ENCODE measurements at regions not wholly inside any gene's neighbourhood (a gene's known extent, or its start where the extent isn't known, plus 50 kb on each side); places are given as distances from the start of the nearest gene placed in this dataset.
"Not testable (repeated sequence)": the region's sequence is repeated elsewhere in the genome, so short reads cannot be mapped to it uniquely, and the experiment has no call there.

- Mint-ChIP-seq H3K4me3 (ENCODE audit: unreplicated experiment) (no peak overlapping the region), H3K9me3 (ENCODE audit: unreplicated experiment) (no peaks in the 10 kb centered on the region), H3K36me3 (ENCODE audit: low read depth, unreplicated experiment) (no peaks in the 10 kb centered on the region), H3K27me3 (ENCODE audit: low read depth, unreplicated experiment) (no peaks in the 10 kb centered on the region), H3K4me1 (ENCODE audit: low read depth, unreplicated experiment) (no peaks in the 10 kb centered on the region), H3K27ac (ENCODE audit: unreplicated experiment) (no peak overlapping the region)
- H3K4me3 ChIP-seq (ENCODE audit: insufficient read depth, low read depth, low read length): no peak overlapping the region
- H3K36me3 ChIP-seq (ENCODE audit: insufficient read depth, low read length): no peaks in the 10 kb centered on the region
- no peaks in the 10 kb centered on the region for H3K4me1 ChIP-seq (ENCODE audit: insufficient read depth, low read length)
- DNase-seq (ENCODE audit: low read depth) (no peak), FAIRE-seq (no peak)
- H2AFZ ChIP-seq (ENCODE audit: low read depth, low read length): no peak overlapping the region
- no peak overlapping the region for H3K27ac ChIP-seq (ENCODE audit: low read depth, low read length)
- no peaks in the 10 kb centered on the region for H3K79me2 ChIP-seq (ENCODE audit: insufficient read depth, low read length)
- no peaks in the 10 kb centered on the region for H3K27me3 ChIP-seq (ENCODE audit: insufficient read depth, low read length)
- no peak overlapping the region for H3K9ac ChIP-seq (ENCODE audit: low read length)
- no peak overlapping the region for H3K4me2 ChIP-seq (ENCODE audit: low read length)
- no peak for TF ChIP-seq CTCF (IDR thresholded peaks at IDR 0.05; ENCODE audit: insufficient read depth, low read depth, low read length)
- H3K9me3 ChIP-seq (ENCODE audit: insufficient read depth, low read depth, low read length): no peaks in the 10 kb centered on the region
- no peaks in the 10 kb centered on the region for H4K20me1 ChIP-seq (ENCODE audit: insufficient read depth, low read length)
These were observed 871.8 kb upstream of the SLC35B3 start for GRCh38 chr6:9307187-9307586.

GRCh38 chr6:9295644-9296043, 860.3 kb upstream of the SLC35B3 start:
- Histone ChIP-seq H3K27me3 (ENCODE audit: insufficient read depth, low read length) (no peaks in the 10 kb centered on the region), H3K79me2 (ENCODE audit: insufficient read depth, low read length) (no peaks in the 10 kb centered on the region), H3K36me3 (ENCODE audit: insufficient read depth, low read length) (no peaks in the 10 kb centered on the region), H3K4me1 (ENCODE audit: insufficient read depth, low read length) (no peaks in the 10 kb centered on the region), H3K27ac (ENCODE audit: low read depth, low read length) (no peak overlapping the region), H4K20me1 (ENCODE audit: insufficient read depth, low read length) (no peaks in the 10 kb centered on the region), H3K9ac (ENCODE audit: low read length) (no peak overlapping the region), H3K4me3 (ENCODE audit: insufficient read depth, low read depth, low read length) (no peak overlapping the region), H3K4me2 (ENCODE audit: low read length) (no peak overlapping the region), H3K9me3 (ENCODE audit: insufficient read depth, low read depth, low read length) (no peaks in the 10 kb centered on the region), H2AFZ (ENCODE audit: low read depth, low read length) (no peak overlapping the region)
- no peak overlapping the region for H3K4me3 Mint-ChIP-seq (ENCODE audit: unreplicated experiment)
- H3K27ac Mint-ChIP-seq (ENCODE audit: unreplicated experiment): no peak overlapping the region
- DNase-seq (ENCODE audit: low read depth) (no peak), FAIRE-seq (no peak)
- H3K9me3 Mint-ChIP-seq (ENCODE audit: unreplicated experiment): peaks cover 2% of the 10 kb centered on the region
- no peak for TF ChIP-seq EZH2 (IDR thresholded peaks at IDR 0.05; ENCODE audit: insufficient read depth, low read length)
- H3K27me3 Mint-ChIP-seq (ENCODE audit: low read depth, unreplicated experiment): no peaks in the 10 kb centered on the region
- no peaks in the 10 kb centered on the region for H3K4me1 Mint-ChIP-seq (ENCODE audit: low read depth, unreplicated experiment)
- no peaks in the 10 kb centered on the region for H3K36me3 Mint-ChIP-seq (ENCODE audit: low read depth, unreplicated experiment)

GRCh38 chr6:9292975-9293374, 857.6 kb upstream of the SLC35B3 start:
- no peaks in the 10 kb centered on the region for H3K27me3 ChIP-seq (ENCODE audit: insufficient read depth, low read length)
- H3K9me3 Mint-ChIP-seq (ENCODE audit: unreplicated experiment): peaks cover 2% of the 10 kb centered on the region

GRCh38 chr6:9290342-9290741, 855.0 kb upstream of the SLC35B3 start:
- H3K27me3 Mint-ChIP-seq (ENCODE audit: low read depth, unreplicated experiment); H3K36me3 ChIP-seq (ENCODE audit: insufficient read depth, low read length); H3K4me3 Mint-ChIP-seq (ENCODE audit: unreplicated experiment); DNase-seq (ENCODE audit: low read depth); H3K4me1 Mint-ChIP-seq (ENCODE audit: low read depth, unreplicated experiment); H3K4me1 ChIP-seq (ENCODE audit: insufficient read depth, low read length); H3K27ac Mint-ChIP-seq (ENCODE audit: unreplicated experiment); H3K9ac ChIP-seq (ENCODE audit: low read length); H3K27ac ChIP-seq (ENCODE audit: low read depth, low read length); H3K79me2 ChIP-seq (ENCODE audit: insufficient read depth, low read length); H3K27me3 ChIP-seq (ENCODE audit: insufficient read depth, low read length); H2AFZ ChIP-seq (ENCODE audit: low read depth, low read length); H3K4me2 ChIP-seq (ENCODE audit: low read length); H3K36me3 Mint-ChIP-seq (ENCODE audit: low read depth, unreplicated experiment); H3K4me3 ChIP-seq (ENCODE audit: insufficient read depth, low read depth, low read length); H3K9me3 Mint-ChIP-seq (ENCODE audit: unreplicated experiment); FAIRE-seq; H3K9me3 ChIP-seq (ENCODE audit: insufficient read depth, low read depth, low read length); H4K20me1 ChIP-seq (ENCODE audit: insufficient read depth, low read length): not testable (repeated sequence)

More at GRCh38 chr6:9292975-9293374, 857.6 kb upstream of the SLC35B3 start:
- no peaks in the 10 kb centered on the region for H3K9me3 ChIP-seq (ENCODE audit: insufficient read depth, low read depth, low read length)
- no peaks in the 10 kb centered on the region for H3K79me2 ChIP-seq (ENCODE audit: insufficient read depth, low read length)
- no peaks in the 10 kb centered on the region for H4K20me1 ChIP-seq (ENCODE audit: insufficient read depth, low read length)
- H3K9ac ChIP-seq (ENCODE audit: low read length): no peak overlapping the region
- peak overlapping the region; percentile 6 for H3K4me2 ChIP-seq (ENCODE audit: low read length)
- H3K4me1 Mint-ChIP-seq (ENCODE audit: low read depth, unreplicated experiment): no peaks in the 10 kb centered on the region
- no peak overlapping the region for H3K27ac Mint-ChIP-seq (ENCODE audit: unreplicated experiment)
- DNase-seq (ENCODE audit: low read depth) (peak; percentile 80), FAIRE-seq (no peak)
- no peak overlapping the region for H3K4me3 Mint-ChIP-seq (ENCODE audit: unreplicated experiment)
- no peaks in the 10 kb centered on the region for H3K36me3 Mint-ChIP-seq (ENCODE audit: low read depth, unreplicated experiment)
- H3K27me3 Mint-ChIP-seq (ENCODE audit: low read depth, unreplicated experiment): no peaks in the 10 kb centered on the region
- no peak overlapping the region for H3K27ac ChIP-seq (ENCODE audit: low read depth, low read length)
- H2AFZ ChIP-seq (ENCODE audit: low read depth, low read length): no peak overlapping the region
- no peak overlapping the region for H3K4me3 ChIP-seq (ENCODE audit: insufficient read depth, low read depth, low read length)
- no peaks in the 10 kb centered on the region for H3K36me3 ChIP-seq (ENCODE audit: insufficient read depth, low read length)
- H3K4me1 ChIP-seq (ENCODE audit: insufficient read depth, low read length): no peaks in the 10 kb centered on the region
- no peak for TF ChIP-seq EZH2 (IDR thresholded peaks at IDR 0.05; ENCODE audit: insufficient read depth, low read length)
- TF ChIP-seq CTCF (IDR thresholded peaks at IDR 0.05; ENCODE audit: insufficient read depth, low read depth, low read length): no peak
